ENCODE measurements at regions not wholly inside any gene's neighbourhood (a gene's known extent, or its start where the extent isn't known, plus 50 kb on each side); places are given as distances from the start of the nearest gene placed in this dataset.

DNA sequence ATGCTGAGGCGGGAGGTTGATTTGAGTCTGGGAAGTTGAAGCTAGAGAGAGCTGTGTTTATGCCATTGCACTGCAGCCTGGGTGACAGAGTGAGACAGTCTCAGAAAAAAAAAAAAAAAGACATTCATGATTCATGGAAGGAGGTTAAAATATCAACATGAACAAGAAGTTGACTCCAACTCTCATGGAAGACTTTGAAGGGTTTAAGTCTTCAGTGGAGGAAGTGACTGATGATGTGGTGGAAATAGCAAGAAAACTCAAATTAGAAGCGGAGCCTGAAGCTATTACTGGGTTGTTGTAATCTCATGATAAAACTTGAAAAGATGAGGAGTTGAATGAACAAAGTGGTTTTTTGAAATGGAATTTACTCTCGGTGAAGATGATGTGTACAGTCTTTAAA lies 491.8 kb downstream of the SQOR start:
- TF ChIP-seq, protein P1, sequence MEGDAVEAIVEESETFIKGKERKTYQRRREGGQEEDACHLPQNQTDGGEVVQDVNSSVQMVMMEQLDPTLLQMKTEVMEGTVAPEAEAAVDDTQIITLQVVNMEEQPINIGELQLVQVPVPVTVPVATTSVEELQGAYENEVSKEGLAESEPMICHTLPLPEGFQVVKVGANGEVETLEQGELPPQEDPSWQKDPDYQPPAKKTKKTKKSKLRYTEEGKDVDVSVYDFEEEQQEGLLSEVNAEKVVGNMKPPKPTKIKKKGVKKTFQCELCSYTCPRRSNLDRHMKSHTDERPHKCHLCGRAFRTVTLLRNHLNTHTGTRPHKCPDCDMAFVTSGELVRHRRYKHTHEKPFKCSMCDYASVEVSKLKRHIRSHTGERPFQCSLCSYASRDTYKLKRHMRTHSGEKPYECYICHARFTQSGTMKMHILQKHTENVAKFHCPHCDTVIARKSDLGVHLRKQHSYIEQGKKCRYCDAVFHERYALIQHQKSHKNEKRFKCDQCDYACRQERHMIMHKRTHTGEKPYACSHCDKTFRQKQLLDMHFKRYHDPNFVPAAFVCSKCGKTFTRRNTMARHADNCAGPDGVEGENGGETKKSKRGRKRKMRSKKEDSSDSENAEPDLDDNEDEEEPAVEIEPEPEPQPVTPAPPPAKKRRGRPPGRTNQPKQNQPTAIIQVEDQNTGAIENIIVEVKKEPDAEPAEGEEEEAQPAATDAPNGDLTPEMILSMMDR (IDR thresholded peaks at IDR 0.05; ENCODE audit: low read length), result no peak
- no peak for TF ChIP-seq EZH2phosphoT487 (IDR thresholded peaks at IDR 0.05; ENCODE audit: low read length)

Measured in MM.1S (cell line).